H1 (cell line): ENCODE measurements at regions not wholly inside any gene's neighbourhood (a gene's known extent, or its start where the extent isn't known, plus 50 kb on each side); places are given as distances from the start of the nearest gene placed in this dataset.

Source experiments
- CTCF ChIA-PET: fragments of 300-600 bp; sonication (Branson Sonifier 250); formaldehyde crosslinking; loops from one replicate; lab custom pipeline; 2021; ENCODE audit not compliant: partially characterized antibody; lab: Charles Lee
- POLR2A ChIA-PET: fragments of 300-600 bp; sonication (Branson Sonifier 250); formaldehyde crosslinking; loops from one replicate; lab custom pipeline; 2021; ENCODE audit warnings: inconsistent platforms; ENCODE audit not compliant: partially characterized antibody; lab: Charles Lee
- DNase-seq, 2 experiments: peaks; one replicate each; pipeline versions ENCODE4 v3.0.0 to v3.0.0-alpha.2; 2010 to 2022; ENCODE audit warnings: low spot score in 2 of 2, low read depth in 1 of 2, mixed read lengths in 1 of 2
- FAIRE-seq: peaks from 2 replicates; lab custom pipeline; 2011; peaks lifted over from hg19 to GRCh38; lab: Jason Lieb, UNC
- H2AFZ ChIP-seq: 2 replicates; pipeline ENCODE4 v1.8.1; 2012; ENCODE audit warnings: low read length, inconsistent platforms
- H2AK5ac ChIP-seq: 2 replicates; pipeline ENCODE4 v1.6.1; 2013; ENCODE audit warnings: low read depth, low read length
- H2BK120ac ChIP-seq: replicated peaks from 2 replicates; pipeline ENCODE3; 2013; ENCODE audit warnings: low read depth, low read length, inconsistent platforms
- H2BK12ac ChIP-seq: 2 replicates; pipeline ENCODE4 v1.6.1; 2013; ENCODE audit warnings: low read depth, low read length
- H2BK15ac ChIP-seq: 2 replicates; pipeline ENCODE4 v1.6.1; 2013; ENCODE audit warnings: low read length
- H2BK20ac ChIP-seq: 2 replicates; pipeline ENCODE4 v1.6.1; 2013; ENCODE audit warnings: low read length
- H2BK5ac ChIP-seq: 2 replicates; pipeline ENCODE4 v1.6.1; 2013; ENCODE audit warnings: low read depth, low read length
- H3K14ac ChIP-seq: 2 replicates; pipeline ENCODE4 v1.6.1; 2013; ENCODE audit warnings: inconsistent platforms; ENCODE audit not compliant: insufficient read length
- H3K18ac ChIP-seq: 2 replicates; pipeline ENCODE4 v1.6.1; 2013; ENCODE audit warnings: low read length; ENCODE audit errors: extremely low read depth
- H3K23ac ChIP-seq: 2 replicates; pipeline ENCODE4 v1.6.1; 2013; ENCODE audit warnings: inconsistent platforms; ENCODE audit not compliant: insufficient read length
- H3K23me2 ChIP-seq: 2 replicates; pipeline ENCODE4 v1.6.1; 2013; ENCODE audit warnings: low read depth, low read length
- H3K27ac ChIP-seq: 2 replicates; pipeline ENCODE4 v1.6.1; 2011; ENCODE audit warnings: low read depth, low read length, inconsistent platforms
- H3K27me3 ChIP-seq, 4 experiments: replicated peaks in 1 of 4; 1 replicate in 1 of 4; 2 replicates in 3 of 4; pipeline versions ENCODE4 v1.6.1 to v1.8.1; 2011 to 2013; ENCODE audit warnings: low read length in 3 of 4, mild to moderate bottlenecking in 3 of 4, inconsistent platforms in 2 of 4, mixed read lengths in 2 of 4, moderate library complexity in 1 of 4; ENCODE audit not compliant: control insufficient read depth in 3 of 4, insufficient read depth in 3 of 4; ENCODE audit errors: extremely low read depth in 1 of 4
- H3K36me3 ChIP-seq, 4 experiments: 2 replicates each; pipeline versions ENCODE4 v1.6.1 to v1.8.1; 2011 to 2013; ENCODE audit warnings: mild to moderate bottlenecking in 4 of 4, low read length in 3 of 4, moderate library complexity in 2 of 4, control low read depth in 1 of 4, inconsistent platforms in 1 of 4; ENCODE audit not compliant: insufficient read depth in 4 of 4, control insufficient read depth in 2 of 4
- H3K4ac ChIP-seq: replicated peaks from 2 replicates; pipeline ENCODE3; 2013; ENCODE audit warnings: low read length, low read depth, mixed read lengths, inconsistent platforms; ENCODE audit not compliant: insufficient read length
- H3K4me1 ChIP-seq, 4 experiments: replicated peaks in 1 of 4; 1 replicate in 1 of 4; 2 replicates in 3 of 4; pipeline versions ENCODE4 v1.6.1 to v1.8.1; 2011 to 2013; ENCODE audit warnings: low read length in 3 of 4, inconsistent platforms in 2 of 4, mixed read lengths in 1 of 4; ENCODE audit not compliant: insufficient read depth in 4 of 4, control insufficient read depth in 3 of 4
- H3K4me2 ChIP-seq, 2 experiments: 2 replicates each; pipeline versions ENCODE4 v1.6.1 to v1.8.1; 2011 to 2013; ENCODE audit warnings: low read depth in 2 of 2, low read length in 2 of 2, control low read depth in 1 of 2, inconsistent platforms in 1 of 2, mild to moderate bottlenecking in 1 of 2; ENCODE audit not compliant: insufficient read depth in 1 of 2
- H3K4me3 ChIP-seq, 4 experiments: fragments of 200-600, 300-600 bp in 1 of 4; sonication (generic), shearing (Covaris generic), sonication (Bioruptor Twin) in 1 of 4; 2 replicates each; pipeline versions ENCODE4 v1.5.1 to v1.8.1; 2011 to 2016; ENCODE audit warnings: low read length in 4 of 4, low read depth in 3 of 4, control low read depth in 2 of 4, inconsistent platforms in 2 of 4, mild to moderate bottlenecking in 2 of 4, mixed read lengths in 1 of 4, moderate library complexity in 1 of 4; ENCODE audit not compliant: insufficient read depth in 2 of 4; ENCODE audit errors: extremely low read depth in 1 of 4
- H3K56ac ChIP-seq: replicated peaks from 2 replicates; pipeline ENCODE3; 2013; ENCODE audit warnings: low read depth, mild to moderate bottlenecking, mixed read lengths, low read length, inconsistent platforms; ENCODE audit not compliant: insufficient read length
- H3K79me1 ChIP-seq: 2 replicates; pipeline ENCODE4 v1.6.1; 2013; ENCODE audit warnings: low read depth, low read length, control low read depth
- H3K79me2 ChIP-seq, 2 experiments: 2 replicates each; pipeline versions ENCODE4 v1.6.1 to v1.8.1; 2012 to 2013; ENCODE audit warnings: low read length in 2 of 2, mild to moderate bottlenecking in 2 of 2, inconsistent platforms in 1 of 2; ENCODE audit not compliant: insufficient read depth in 2 of 2, control insufficient read depth in 1 of 2
- H3K9ac ChIP-seq, 4 experiments: replicated peaks in 1 of 4; 1 replicate in 1 of 4; 2 replicates in 3 of 4; pipeline versions ENCODE4 v1.6.1 to v1.8.1; 2011 to 2013; ENCODE audit warnings: low read depth in 3 of 4, low read length in 3 of 4, control low read depth in 2 of 4, mild to moderate bottlenecking in 2 of 4, moderate library complexity in 2 of 4, inconsistent platforms in 1 of 4; ENCODE audit errors: extremely low read depth in 1 of 4
- H3K9me3 ChIP-seq, 2 experiments: 2 replicates each; pipeline versions ENCODE4 v1.6.1 to v1.8.1; 2012 to 2013; ENCODE audit warnings: mild to moderate bottlenecking in 2 of 2, moderate library complexity in 2 of 2, control low read depth in 1 of 2, inconsistent platforms in 1 of 2, low read depth in 1 of 2, low read length in 1 of 2, mixed read lengths in 1 of 2; ENCODE audit not compliant: insufficient read depth in 2 of 2
- H4K20me1 ChIP-seq, 2 experiments: replicated peaks in 1 of 2; 2 replicates each; pipeline versions ENCODE3 to v1.8.1; 2011 to 2013; ENCODE audit warnings: inconsistent platforms in 2 of 2, low read length in 2 of 2, mild to moderate bottlenecking in 1 of 2; ENCODE audit not compliant: insufficient read depth in 2 of 2, control insufficient read depth in 1 of 2
- H4K5ac ChIP-seq: 2 replicates; pipeline ENCODE4 v1.6.1; 2013; ENCODE audit warnings: low read length, low read depth, mixed read lengths, inconsistent platforms; ENCODE audit not compliant: insufficient read length
- H4K8ac ChIP-seq: 2 replicates; pipeline ENCODE4 v1.8.0; 2013; ENCODE audit warnings: mild to moderate bottlenecking, moderate library complexity, low read length, inconsistent platforms; ENCODE audit not compliant: insufficient read depth; ENCODE audit errors: extremely low read depth
- H4K91ac ChIP-seq: replicated peaks from 2 replicates; pipeline ENCODE3; 2013; ENCODE audit warnings: low read length, mixed read lengths, inconsistent platforms; ENCODE audit not compliant: insufficient read length
- CBX8 ChIP-seq: fragments of 300-800, 300-1000 bp; sonication (generic); IDR thresholded peaks from 2 replicates; pipeline ENCODE4 v1.7.1; 2016; ENCODE audit warnings: low read depth, low read length, borderline replicate concordance
- CEBPB ChIP-seq: IDR thresholded peaks from 2 replicates; pipeline ENCODE4 v1.6.1; 2012; ENCODE audit warnings: low read depth, low read length
- EGR1 ChIP-seq: IDR thresholded peaks from 2 replicates; pipeline ENCODE4 v1.6.1; 2011; ENCODE audit warnings: low read depth, low read length, borderline replicate concordance
- EZH2 ChIP-seq: fragments of 200-600 bp; sonication (generic); IDR thresholded peaks from 2 replicates; pipeline ENCODE4 v1.7.1; 2012; ENCODE audit warnings: low read depth, mild to moderate bottlenecking, moderate library complexity, low read length, inconsistent platforms; ENCODE audit not compliant: severe bottlenecking
- JUND ChIP-seq: IDR thresholded peaks from 2 replicates; pipeline ENCODE4 v1.6.1; 2011; ENCODE audit warnings: mild to moderate bottlenecking, improper control_type of control experiment, low read length
- KDM5A ChIP-seq: fragments of 200-600 bp; IDR thresholded peaks from 2 replicates; pipeline ENCODE4 v1.7.1; 2012; ENCODE audit warnings: mild to moderate bottlenecking, low read length, inconsistent platforms, mixed read lengths
- SRF ChIP-seq: IDR thresholded peaks from 2 replicates; pipeline ENCODE4 v1.6.1; 2011; ENCODE audit warnings: mild to moderate bottlenecking, low read depth, low read length, moderate library complexity
- TAF1 ChIP-seq: IDR thresholded peaks from 2 replicates; pipeline ENCODE4 v1.6.1; 2011; ENCODE audit warnings: mild to moderate bottlenecking, low read depth, low read length
- TEAD4 ChIP-seq: IDR thresholded peaks from 2 replicates; pipeline ENCODE4 v1.6.1; 2012; ENCODE audit warnings: low read depth, low read length, inconsistent platforms, mixed read lengths
- WGBS, 2 experiments: shearing (Covaris generic) in 1 of 2; methylation state at CpG; one replicate each; pipeline versions ENCODE4 v1.1.6 to v1.1.7; 2013 to 2015; ENCODE audit warnings: low lambda C conversion rate in 2 of 2, mixed read lengths in 2 of 2, inconsistent platforms in 1 of 2, low coverage in 1 of 2, missing lambda C conversion rate in 1 of 2; ENCODE audit not compliant: insufficient replicate concordance in 2 of 2, insufficient coverage in 1 of 2, insufficient read length in 1 of 2; ENCODE audit errors: extremely low coverage in 1 of 2, missing lambda C conversion rate in 1 of 2; 5-methylcytosine and 5-hydroxymethylcytosine counted together

- H3K36me3 ChIP-seq: no peaks in the 10 kb centered on the region
- no peak overlapping the region for H3K56ac ChIP-seq
- no peak overlapping the region for H3K9ac ChIP-seq
- no peak overlapping the region for H2BK5ac ChIP-seq
- no peak overlapping the region for H3K27ac ChIP-seq
- H3K79me1 ChIP-seq: no peaks in the 10 kb centered on the region
- H2BK12ac ChIP-seq: no peak overlapping the region
- H4K20me1 ChIP-seq: no peaks in the 10 kb centered on the region
- no peak overlapping the region for H3K23ac ChIP-seq
- H2AK5ac ChIP-seq: no peak overlapping the region
- ChIA-PET CTCF (interaction anchor here (0.6 to 1.2 kb wide), 3 partner anchors 153 to 258 kb away, joined by 3 read pairs; no protein-coding TSS in a partner anchor), POLR2A (no interaction called here)
- no peak overlapping the region for H2BK15ac ChIP-seq
- H4K5ac ChIP-seq: no peak overlapping the region
- no peak overlapping the region for H2AFZ ChIP-seq
- FAIRE-seq: no peak
- 90% methylated on average over 11 of the region's 11 CpGs; no CpG with 5 or more reads in 1 of the 2 experiments for WGBS, 2 experiments
- H3K4ac ChIP-seq: no peak overlapping the region
- H3K27me3 ChIP-seq: no peaks in the 10 kb centered on the region; a peak in 1 of 7 replicates
- no peak overlapping the region for H4K91ac ChIP-seq
- H2BK120ac ChIP-seq: no peak overlapping the region
- no peak overlapping the region for H2BK20ac ChIP-seq
- no peak overlapping the region for H4K8ac ChIP-seq
- H3K23me2 ChIP-seq: no peaks in the 10 kb centered on the region
- no peak for DNase-seq
- peaks cover 0 to 3% (median 0%) of the 10 kb centered on the region in 4 experiments; a peak in 3 of 7 replicates for H3K4me1 ChIP-seq
- no peak overlapping the region for H3K18ac ChIP-seq
- H3K79me2 ChIP-seq: no peaks in the 10 kb centered on the region
- H3K9me3 ChIP-seq: no peaks in the 10 kb centered on the region
- no peak overlapping the region for H3K14ac ChIP-seq
- TF ChIP-seq SRF (no peak), CEBPB (no peak), TAF1 (no peak), JUND (no peak), KDM5A (no peak), EGR1 (no peak), TEAD4 (no peak), EZH2 (no peak), CBX8 (no peak)
- H3K4me3 ChIP-seq: no peak overlapping the region
- H3K4me2 ChIP-seq: no peak overlapping the region
Observed at GRCh38 chr9:108119530-108120113, 630.1 kb upstream of the KLF4 start.
